HG03354 (cell line): ENCODE measurements at regions not wholly inside any gene's neighbourhood (a gene's known extent, or its start where the extent isn't known, plus 50 kb on each side); places are given as distances from the start of the nearest gene placed in this dataset.

ENCODE experiments used
- ATAC-seq: cut with Tn5 transposase; IDR thresholded peaks from one replicate; pipeline ENCODE4 v1.9.1; 2021; ENCODE audit warnings: mild to moderate bottlenecking; ENCODE audit not compliant: unreplicated experiment, poor library complexity, severe bottlenecking

DNA sequence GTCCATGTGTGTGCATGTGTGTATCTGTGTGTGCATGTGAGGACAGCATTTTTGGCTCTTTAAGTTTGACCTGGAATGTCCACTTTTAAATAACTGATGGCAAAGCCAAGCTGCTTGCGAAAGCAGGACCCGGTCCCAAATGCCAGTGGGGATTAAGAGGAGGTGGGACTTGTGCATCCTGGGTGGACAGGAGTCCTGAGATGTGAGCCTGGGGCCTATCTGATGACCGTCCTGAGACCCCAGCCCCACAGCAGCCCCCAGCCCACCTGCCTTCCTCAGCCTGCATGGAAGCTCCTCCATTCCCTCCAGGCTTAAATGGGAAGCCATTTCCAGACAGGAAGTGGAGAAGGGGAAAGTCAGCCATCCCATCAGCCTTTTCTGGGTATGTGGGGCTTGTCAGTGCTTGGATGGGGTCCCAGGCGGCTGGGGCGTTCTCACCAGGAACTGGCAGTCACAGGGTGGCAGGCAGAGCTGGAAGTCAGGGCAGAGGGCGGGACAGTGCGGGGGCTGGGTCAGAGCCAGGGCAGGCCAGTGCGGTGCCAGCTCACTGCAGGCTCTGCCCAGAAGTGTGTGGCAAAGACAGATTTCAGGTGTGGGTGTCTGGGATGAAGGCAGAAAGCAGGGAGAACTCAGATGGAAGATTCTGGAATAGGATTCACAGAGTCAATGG is 117.8 kb downstream of the ACKR3 start:
- no peak for ATAC-seq

DNA sequence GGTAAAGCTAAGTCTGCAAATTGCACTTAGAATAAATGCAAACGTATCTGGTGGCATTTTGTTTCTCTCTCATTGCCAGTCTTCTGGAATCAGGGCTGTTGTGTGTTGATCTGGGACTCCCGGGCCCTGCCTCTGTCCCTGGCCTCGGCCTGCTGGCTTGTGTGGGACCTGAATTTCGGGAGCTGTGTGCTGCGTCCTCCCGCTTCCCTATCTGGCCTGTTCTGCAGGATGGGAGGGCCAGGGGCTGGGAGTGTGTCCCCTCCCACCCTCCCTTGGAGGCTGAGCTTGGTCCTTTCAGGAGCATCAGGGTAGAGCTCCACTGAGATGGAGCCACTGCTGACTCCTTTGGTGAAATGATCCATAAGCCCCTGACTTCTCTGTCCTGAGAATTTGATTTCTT is 118.5 kb downstream of the ACKR3 start:
- no peak for ATAC-seq

DNA sequence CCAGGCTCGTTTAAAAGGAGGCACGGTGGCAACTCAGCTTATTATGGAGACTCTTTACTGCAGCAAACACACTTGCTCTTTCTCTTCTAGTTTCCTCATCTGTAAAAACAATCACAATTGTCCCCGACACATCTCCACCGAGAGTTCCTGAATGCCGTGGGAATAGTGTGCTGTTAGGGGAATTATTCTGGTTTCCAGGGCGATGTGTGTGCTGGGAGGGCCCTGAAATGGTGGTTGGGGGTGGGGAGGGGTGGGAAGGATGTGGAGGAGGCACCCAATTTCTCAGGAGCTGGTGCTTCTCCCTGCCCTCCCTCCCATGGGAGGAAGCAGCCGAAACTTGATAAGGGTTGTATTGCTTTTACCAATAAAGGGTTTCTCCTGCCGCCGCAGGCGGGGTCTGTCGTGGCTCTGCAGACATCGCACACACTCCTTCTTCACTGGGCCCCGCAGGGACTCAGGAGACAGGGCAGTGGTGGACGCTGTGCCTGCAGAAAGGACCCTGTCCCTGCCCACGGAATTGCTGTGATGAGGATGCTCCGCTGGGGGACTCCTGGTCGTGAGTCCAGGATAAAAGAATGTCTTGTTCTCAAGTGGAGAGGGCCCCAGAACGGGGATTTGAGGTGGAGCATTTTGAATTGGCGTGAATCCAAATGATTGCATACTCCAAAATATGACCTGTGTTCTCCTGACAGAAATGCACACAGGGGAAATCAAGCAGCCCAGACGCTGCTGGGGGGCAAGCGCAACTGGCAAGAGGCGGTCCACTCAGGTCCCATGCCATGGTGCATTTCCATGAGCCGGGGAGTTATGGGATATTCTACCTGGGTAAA is 119.2 kb downstream of the ACKR3 start:
- ATAC-seq = no peak

DNA sequence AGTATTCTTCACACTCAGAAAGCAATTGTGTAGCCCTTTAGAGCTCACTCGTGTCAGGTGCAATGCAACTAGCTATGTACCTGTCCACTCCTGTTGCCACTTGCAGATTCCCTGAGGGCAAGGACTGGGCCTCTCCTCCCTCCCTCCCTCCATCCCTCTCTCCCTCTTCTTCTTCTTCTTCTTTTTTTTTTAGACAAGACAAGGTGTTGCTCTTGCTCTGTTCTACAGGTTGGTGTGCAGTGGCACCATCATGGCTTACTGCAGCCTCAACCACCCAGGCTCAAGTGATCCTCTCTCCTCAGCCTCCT is 119.7 kb downstream of the ACKR3 start:
- no peak for ATAC-seq

DNA sequence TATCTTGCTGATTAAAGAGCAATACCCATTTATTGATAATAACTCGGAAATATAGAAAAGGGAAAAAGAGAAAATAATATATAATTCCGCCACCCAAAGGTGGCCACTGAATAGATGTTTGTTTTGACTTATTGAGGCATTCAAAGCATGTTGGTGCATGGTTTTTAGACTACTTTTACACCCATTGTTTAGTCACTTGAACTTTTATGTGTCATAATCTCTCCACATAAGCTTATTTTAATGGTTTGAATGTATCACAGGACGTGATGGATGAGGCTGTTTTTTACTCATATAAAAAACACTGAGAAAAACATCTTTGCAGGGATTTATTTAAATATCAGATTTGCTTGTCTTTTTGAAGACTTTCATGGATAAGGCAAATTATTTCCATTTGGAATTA is 120.4 kb downstream of the ACKR3 start:
- ATAC-seq = no peak

DNA sequence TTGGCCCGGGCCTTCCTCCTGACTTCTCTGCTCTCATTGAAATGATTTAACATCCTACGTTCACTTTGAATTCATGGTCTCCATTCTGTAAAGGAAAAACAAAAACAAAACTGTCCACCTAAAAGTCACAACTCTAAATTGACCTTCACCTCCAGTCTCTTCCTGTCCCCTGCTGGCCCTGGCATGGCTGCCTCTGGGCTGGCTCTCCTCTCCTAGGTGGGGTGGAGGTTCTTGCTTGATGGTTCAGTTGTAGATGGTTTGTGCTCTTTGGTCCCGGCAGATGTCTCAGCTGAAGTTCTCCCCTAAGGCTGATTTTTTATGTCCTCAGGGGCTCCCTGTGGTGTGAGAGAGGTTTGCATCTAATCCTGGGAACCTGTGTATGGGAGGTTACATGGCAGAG is 121.1 kb downstream of the ACKR3 start:
- ATAC-seq = no peak

DNA sequence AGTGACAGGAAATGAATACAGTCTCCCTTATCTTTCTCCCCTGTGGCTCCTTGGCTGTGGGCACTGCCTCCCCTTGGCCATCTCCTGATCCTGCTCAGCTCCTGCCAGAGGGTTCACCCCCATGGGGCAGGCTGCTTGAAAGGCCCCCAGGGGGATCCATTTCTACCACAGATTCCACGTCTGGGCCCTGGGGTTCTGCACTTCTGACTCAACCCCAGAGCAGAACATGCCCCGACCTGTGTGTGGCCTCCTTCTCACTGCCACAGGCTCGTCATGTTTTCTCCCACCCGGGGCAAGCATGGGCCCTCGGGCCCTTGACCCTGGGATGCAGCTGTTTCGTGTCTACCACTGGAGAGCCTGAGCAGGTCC is 122.2 kb downstream of the ACKR3 start:
- ATAC-seq = no peak

DNA sequence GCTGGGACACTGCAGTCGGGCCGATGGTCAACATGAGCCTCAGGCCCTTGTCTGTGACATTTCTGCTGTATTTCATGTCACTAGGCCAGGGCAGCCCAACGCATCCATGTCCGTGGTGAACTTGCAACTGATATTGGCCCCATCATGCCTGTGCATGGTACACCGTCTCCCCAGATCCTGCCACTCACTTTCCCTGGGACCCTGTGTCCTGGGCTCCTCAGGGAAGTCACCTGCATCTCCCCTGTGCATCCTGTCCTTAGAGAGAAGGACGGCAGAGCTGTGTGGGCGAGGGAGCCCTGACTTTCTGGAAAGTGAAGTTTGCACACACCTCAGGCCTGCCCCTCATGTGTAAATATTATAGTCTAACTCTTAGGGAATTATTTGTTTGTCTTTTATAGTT is 123.3 kb downstream of the ACKR3 start:
- no peak for ATAC-seq

DNA sequence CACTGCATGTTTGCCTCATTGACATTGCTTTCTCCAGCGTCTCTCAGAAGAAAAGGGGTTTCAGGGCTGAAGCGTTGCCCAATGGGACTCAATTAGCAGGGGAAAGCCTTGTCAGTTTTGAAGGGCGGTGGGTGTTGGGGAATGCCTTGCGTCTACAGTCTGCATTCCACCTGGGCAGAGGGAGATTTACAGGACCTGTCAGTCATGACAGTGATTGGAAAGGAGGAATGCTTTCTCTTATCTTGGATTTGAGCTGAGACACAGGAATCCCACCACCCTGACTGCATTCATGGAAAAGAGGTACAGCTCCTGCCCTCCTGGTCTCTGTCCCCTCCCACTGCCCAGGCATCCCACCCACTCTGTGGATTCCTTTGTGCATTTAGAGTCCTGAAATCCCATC is 123.9 kb downstream of the ACKR3 start:
- ATAC-seq = no peak

DNA sequence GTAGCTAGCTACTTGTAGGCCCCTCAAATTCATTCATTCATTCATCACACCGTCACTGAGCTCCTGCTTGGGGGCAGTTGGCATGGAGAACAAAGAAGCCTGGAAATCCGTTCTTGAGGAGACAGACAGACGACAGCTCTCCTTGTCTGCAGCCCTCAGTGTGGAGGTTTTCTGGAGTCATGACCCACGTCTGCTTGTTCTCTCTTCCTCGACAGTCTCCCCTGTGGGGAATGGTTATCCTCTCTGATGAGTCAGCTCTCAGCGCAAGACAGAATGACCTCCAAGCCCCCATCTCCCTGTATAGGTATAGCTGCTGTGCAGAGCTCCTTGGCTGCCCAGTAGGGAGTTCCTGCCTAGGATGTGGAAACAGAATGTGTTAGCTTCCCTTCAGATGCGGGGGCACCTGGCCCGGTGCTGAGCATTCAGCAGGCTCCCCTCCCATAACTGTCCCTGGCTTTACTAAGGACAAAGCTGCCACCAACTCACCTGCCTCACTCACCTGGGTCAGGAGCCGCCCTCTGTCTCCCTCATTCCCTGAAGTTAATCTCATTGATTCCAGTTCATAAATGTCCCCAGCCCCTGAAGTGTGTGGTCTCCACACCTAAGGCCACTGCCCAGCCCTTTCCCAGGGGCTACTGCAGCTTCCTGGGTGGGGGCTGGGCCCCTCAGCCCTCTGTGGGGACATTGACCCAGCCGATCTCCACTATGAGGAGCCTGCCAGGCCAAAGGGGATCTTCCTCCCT is 124.7 kb downstream of the ACKR3 start:
- ATAC-seq = no peak

DNA sequence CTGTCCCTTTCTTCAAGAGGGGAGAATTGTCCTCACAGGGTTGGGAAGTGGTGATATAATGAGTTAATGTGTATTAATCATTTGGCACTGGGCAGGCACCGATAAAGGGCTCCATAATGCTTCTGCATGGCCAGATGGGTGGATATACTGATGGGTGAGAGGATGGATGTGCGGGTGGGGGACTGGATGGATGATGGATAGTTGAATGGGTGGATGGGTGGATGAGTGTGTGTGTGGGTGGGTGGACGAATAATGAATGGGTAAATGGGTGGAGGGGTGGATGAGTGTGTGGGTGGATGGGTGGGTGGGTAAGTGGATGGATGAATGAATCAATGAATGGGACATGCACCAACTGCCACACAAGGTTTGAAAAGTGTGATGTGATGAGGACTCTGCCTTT is 127.2 kb downstream of the ACKR3 start:
- no peak for ATAC-seq

DNA sequence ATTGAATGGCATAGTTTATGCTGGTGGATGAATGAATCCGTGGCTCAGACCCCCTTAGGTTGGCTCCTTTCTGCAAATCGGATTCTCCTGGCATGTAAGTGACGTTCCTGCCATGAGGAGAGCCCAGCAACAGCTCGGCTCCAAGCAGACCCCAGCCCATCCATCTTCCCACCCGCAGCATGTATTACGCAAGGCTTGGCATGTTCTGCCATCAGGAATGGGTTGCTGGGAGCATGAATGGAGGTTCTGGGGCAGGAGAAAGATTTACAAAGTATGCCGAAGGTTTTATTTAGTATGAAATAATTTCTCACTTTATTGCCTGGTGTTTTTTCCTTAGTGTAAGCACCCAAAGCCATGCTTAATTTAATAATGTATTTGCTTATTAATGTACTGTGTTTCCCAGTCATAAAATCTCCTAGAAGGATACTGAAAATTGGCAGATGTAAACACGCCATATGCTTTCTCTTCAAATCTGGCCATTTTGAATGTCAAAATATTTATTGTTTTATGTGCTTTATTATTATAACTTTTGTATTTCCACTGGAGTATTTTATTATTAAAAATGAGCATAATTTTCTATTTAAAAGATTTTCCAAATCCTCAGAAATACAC is 128.5 kb downstream of the ACKR3 start:
- no peak for ATAC-seq

DNA sequence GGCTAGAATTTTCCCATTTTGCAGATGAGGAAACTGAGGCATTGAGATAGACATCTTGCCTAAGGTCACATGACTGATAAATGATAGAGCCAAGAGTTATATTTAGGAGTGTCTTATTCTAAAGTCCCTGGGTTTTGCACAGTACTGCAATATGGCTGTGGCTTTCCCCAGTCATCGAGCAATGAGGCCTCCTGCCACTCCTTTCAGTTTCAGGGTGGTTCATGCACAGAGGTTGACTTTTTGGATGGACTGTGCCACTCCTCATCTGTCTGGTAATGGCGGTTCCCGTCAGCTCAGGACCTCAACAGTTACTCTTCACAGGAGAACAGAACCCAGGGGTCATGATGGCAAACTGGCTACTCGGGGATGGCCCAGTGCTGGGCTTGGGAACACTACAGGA is 131.1 kb downstream of the ACKR3 start:
- no peak for ATAC-seq

DNA sequence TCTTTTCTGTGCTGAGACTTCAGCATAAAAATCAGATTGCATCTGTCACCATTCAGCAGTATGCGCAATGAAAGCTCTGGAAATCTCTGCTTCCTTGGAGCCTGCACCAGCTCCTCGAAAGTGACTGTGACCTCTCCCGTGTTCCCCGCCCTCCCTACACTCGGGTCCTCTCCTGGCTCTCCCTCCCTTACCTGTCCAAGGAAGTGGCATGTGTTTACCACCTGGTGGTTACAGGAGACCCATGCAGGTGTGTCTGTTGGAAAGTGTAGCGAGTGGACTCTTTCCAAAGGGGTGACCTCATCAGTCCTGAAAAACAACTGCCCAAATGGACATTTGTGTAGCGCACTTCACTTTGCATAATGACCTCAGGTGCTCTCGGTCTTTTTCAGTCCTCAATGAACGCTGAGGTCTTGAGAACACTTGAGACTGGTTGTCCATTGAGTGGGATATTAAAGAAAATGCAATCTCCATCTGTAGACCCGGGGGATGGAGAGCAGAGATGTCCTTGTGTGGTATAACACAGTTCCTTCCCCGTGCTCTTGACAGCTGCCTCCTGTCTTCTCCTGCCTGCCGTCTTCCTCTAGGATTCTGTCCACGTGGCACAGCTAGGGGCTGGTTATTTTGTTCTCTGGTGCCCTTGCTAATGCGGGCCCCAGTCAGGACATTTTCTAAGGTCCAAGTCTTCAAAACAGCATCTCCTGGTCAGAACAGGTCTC is 133.2 kb downstream of the ACKR3 start:
- ATAC-seq = no peak

DNA sequence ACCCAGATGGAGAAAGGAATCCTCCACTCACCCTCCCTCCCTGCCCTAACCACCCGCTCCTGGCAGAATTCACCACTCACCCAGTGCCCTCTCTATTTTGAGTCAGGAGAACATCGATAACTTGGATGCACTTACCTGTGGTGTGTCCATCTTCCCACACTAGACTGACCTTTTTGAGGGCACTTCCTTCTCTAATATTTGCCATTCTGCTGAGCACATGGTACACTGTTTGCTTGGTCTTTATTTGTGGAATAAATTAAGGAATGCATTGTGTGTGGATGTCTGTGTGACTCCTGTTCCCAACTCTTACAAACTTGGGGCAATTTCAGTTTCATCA is 133.7 kb downstream of the ACKR3 start:
- ATAC-seq = no peak

DNA sequence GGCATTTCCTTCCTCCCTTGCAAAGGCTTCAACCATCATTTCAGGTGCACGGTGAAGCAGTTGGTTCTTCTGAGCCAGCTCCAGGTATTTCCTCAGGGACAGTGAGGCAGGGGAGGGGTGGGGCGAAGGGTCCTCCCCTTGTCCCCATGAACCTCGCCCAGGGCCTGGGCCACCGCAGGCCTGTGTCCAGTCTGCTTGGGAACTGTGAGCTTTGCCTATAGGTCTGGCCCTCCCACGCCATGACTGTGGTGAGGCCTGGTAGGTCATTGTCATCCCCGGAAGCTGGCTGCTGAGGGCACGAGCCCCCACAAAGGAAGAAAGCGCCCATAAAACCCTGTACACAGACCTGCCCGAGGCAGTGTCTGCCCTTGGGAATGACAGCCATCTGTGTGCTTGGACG is 134.3 kb downstream of the ACKR3 start:
- no peak for ATAC-seq

DNA sequence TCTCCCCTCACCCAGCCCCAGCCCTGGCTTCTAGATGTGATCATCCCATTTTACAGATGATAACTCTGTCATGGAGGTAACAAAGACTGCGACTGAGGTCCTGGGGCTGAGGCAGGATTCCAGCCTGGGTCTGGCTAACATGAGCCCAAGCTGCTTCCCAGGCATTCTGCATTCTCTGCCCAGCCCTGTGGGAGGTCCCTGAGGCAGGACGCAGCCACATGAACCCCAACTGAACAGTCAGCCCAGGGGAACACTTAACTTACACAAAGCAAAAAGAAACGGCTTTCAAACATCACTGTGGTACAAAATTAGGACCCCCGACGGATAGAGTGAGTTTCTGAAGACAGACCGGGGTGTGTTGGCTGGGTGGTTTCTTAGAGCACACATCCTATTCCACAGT is 135.3 kb downstream of the ACKR3 start:
- no peak for ATAC-seq

DNA sequence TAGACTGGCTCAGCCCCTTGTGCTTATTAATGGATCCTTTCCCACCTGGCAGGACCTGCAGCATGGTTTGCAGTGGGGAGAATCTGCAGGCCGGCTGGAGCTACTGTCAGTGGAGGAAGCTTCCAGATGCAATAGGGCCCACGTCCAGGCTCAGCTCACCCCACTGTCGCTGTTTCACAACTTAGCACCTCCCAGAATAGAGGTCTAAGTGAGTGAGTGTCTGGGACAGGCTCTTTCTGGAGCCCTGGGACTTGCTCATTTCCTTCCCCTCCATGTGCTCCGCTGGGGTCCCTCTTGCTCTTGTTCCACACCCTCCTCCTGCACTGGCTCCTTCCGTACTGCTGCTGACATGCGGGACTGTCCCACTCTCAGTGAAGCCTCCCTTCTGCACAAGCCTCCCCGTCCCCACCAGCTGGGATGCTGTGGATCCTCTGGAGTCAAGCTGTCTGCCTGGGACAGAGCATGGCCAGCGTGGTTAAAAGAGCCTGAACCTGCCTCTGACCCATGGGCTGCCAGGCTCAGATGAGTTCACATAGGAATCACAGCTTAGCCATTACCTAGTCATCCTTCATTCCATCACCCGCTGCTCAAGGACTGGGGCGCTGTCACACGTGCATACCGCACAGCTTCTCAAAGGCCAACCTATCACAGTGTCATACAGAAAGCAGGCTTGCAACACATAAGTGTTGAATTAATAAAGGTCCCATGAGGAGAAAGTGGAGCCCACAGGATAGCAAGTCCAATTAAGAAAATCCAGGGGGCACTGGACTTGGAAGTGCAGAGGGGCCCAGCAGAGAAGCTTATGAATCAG is 135.9 kb downstream of the ACKR3 start:
- ATAC-seq = no peak

DNA sequence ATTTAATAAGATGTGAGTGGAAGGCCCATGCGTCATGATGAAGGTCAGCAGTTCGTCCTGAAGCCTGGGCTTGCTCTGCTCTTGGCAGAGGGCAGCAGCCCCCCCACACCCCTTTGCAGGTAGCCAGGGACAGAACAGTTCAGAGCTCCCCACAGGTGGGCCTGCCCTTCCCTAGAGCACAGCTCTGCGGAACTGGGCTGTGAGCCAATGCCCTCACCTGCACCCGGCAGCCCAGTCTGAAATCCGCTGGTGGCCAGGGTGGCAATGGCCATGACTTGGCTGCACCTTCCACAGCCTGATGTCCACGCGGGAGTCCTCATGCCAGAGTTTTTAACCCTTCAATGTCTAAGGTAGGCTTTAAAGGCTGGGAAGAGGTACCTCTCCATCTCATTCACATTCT is 136.7 kb downstream of the ACKR3 start:
- no peak for ATAC-seq
